Epidermal melanocyte (primary cell): ENCODE measurements at regions not wholly inside any gene's neighbourhood (a gene's known extent, or its start where the extent isn't known, plus 50 kb on each side); places are given as distances from the start of the nearest gene placed in this dataset.
"Not testable (repeated sequence)": the region's sequence is repeated elsewhere in the genome, so short reads cannot be mapped to it uniquely, and the experiment has no call there.

Experiments used
- DNase-seq: peaks from one replicate; pipeline ENCODE4 v3.0.0; 2011; ENCODE audit warnings: low spot score; ENCODE audit not compliant: insufficient read length

- no peak for DNase-seq
Measured at GRCh38 chr13:86572115-86572514, 772.9 kb upstream of the SLITRK6 start.

- no peak for DNase-seq
Measured at GRCh38 chr13:86579662-86580061, 780.4 kb upstream of the SLITRK6 start.

- no peak for DNase-seq
Measured at GRCh38 chr13:86581706-86582105, 782.5 kb upstream of the SLITRK6 start.

DNA sequence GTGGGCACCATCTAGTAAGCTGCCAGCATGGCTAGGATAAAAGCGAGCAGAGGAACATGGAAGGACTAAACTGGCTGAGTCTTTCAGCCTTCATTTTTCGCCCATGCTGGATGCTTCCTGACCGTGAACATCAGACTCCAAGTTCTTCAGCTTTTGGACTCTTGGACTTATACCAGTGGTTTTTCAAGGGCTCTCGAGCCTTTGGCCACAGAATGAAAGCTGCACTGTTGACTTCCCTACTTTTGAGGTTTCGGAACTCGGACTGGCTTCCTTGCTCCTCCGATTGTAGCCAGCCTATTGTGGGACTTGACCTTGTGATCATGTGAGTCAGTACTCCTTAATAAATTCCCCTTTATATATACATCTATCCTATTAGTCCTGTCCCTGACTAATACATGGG is 785.1 kb upstream of the SLITRK6 start:
- DNase-seq, result no peak

- no peak for DNase-seq
Measured at GRCh38 chr13:86585835-86586234, 786.6 kb upstream of the SLITRK6 start.

GRCh38 chr13:86591862-86592261 is 792.6 kb upstream of the SLITRK6 start:
- DNase-seq, result no peak

GRCh38 chr13:86601351-86601750 is 802.1 kb upstream of the SLITRK6 start:
- DNase-seq, result no peak

DNA sequence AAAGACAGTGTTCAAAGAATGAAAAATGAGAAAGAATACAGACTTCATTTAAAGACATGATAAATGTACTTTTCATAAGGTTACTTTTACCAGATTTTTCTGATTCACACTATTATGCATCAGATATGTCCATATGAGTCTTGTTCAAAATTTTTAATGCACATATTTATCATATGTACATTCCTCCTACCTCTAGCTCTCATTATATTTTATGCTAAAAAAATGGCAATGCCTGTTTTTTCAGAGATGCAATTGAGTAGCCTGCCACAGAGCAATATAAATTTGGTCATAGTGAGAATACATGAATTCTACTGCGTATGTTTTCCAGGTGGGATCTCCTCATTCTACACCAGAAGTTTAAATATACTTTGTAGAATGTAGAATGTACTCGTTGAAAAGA is 807.0 kb upstream of the SLITRK6 start:
- DNase-seq, result no peak

DNA sequence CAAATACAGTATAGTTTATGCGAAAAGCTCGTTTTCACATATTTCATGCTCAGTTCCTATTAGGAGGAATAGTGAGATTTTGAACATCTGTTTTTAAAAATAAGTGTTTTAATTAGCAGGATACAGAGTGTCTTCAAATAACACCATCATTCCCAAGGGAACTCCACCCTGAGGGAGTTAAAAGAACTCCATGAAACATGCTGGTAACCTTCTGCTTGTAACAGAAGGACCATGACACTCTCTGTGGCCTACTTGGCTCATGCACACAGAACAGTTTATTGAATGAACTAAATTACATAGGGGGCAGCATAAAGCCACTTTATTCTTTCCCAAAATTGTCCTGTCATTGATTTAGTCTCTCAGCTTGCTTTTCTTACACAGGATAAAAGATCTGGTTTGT is 809.5 kb upstream of the SLITRK6 start:
- no peak for DNase-seq

- no peak for DNase-seq
Measured at GRCh38 chr13:86633346-86633745, 834.1 kb upstream of the SLITRK6 start.

GRCh38 chr13:86651171-86651570 is 852.0 kb upstream of the SLITRK6 start:
- not testable (repeated sequence) for DNase-seq

- DNase-seq, result no peak
Measured at GRCh38 chr13:86653009-86653408, 853.8 kb upstream of the SLITRK6 start.

DNA sequence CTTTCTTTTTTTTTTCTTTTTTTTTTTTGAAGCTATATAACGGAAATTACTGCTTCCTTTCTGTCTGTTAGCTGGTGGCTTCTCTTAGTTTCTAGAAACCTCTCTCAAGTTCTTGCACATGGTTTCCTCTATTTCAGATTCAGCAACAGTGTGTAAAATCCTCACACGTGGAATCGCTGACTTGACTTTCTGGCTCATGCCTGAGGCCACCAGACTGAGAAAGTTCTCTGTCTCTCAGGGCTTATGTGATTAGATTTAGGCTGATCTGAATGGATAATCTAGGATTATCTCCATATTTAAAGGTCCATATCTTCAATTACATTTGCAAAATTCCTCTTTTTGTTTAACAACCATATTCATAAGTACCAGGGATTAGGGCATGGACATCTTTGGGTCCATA is 856.3 kb upstream of the SLITRK6 start:
- no peak for DNase-seq

DNA sequence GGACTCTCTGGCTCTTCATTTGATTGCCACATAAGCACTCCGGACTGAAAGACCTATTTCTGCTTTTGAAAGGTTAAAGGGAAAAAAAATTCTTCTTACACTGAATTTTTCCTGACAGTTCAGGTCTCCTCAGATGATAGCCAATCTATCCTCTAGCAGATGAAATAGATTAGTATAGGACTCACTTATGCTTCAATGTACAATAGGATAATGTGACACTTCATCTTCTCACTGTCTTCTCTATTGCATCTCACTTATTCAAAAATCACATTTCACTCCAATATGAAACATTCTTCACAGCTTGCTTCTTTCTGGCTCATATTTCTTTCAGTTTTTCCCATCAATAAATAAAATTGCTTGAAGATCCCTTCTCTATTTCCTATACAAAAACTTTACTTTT is 860.9 kb upstream of the SLITRK6 start:
- no peak for DNase-seq

- DNase-seq, result no peak
Measured at GRCh38 chr13:86665842-86666241, 866.6 kb upstream of the SLITRK6 start.

- DNase-seq, result no peak
Measured at GRCh38 chr13:86673931-86674431, 874.8 kb upstream of the SLITRK6 start.

DNA sequence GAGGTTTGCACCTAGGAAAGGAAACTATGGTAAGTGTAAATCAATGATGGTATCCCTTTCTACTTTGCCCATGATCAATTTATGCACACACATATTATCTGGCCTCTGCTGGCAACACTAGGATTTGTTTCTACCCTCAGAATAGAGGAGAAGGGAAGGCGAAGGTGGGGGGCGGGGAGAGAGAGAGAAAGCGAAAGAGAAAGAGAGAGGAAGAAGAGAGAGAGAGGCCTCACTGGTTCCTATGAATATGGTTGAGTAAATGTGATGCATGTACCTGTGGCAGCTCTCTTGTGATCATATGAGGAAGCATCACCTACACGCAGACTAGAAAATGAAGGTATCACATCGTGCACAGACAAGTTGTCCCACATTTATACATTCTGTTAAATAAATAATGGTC is 882.0 kb upstream of the SLITRK6 start:
- DNase-seq, result no peak

GRCh38 chr13:86684402-86684801 is 885.2 kb upstream of the SLITRK6 start:
- DNase-seq, result no peak

GRCh38 chr13:86689911-86690310 is 890.7 kb upstream of the SLITRK6 start:
- DNase-seq, result no peak

- no peak for DNase-seq
Measured at GRCh38 chr13:86692291-86692690, 893.1 kb upstream of the SLITRK6 start.

GRCh38 chr13:86710013-86710412 is 910.8 kb upstream of the SLITRK6 start:
- DNase-seq, result no peak

DNA sequence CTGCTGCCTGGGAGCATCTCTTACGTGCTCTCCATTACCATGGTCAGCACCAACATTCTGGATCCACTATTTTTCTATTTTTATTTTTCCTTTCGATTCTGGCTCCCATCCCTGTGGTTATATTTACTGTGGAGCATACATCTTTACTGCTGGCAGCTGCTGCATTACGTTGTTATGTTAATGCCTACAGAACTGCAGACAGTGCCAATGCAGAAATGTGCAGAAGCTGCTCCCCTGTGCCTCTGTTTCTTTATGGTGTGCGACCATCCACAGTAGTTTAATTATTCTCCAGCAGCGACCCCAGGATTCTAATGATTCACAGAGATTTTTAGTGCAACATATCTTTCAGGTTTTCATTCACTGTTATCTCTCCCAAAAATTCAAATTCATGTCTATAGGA is 911.7 kb upstream of the SLITRK6 start:
- no peak for DNase-seq

DNA sequence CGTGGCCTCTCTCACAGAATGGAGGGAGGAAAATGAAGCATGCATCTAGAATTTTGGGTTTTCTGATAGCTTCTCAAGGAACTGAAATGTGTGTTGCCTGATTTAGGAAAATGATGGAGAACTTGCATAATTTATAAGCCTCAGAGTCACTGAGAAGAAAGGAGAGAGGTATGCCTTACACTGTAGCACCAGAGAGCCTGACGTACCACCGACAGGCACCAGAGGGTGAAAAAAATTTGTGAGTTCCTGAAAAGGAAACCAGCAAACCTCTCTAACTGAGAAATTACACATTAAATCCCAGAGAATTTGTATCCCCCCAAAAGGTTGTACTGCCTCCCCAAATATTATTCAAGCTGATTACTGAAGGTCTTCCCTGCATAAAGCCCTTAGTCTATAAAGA is 915.3 kb upstream of the SLITRK6 start:
- DNase-seq, result no peak

GRCh38 chr13:86725105-86725504 is 925.9 kb upstream of the SLITRK6 start:
- no peak for DNase-seq
